ENCODE measurements at regions not wholly inside any gene's neighbourhood (a gene's known extent, or its start where the extent isn't known, plus 50 kb on each side); places are given as distances from the start of the nearest gene placed in this dataset.

DNA sequence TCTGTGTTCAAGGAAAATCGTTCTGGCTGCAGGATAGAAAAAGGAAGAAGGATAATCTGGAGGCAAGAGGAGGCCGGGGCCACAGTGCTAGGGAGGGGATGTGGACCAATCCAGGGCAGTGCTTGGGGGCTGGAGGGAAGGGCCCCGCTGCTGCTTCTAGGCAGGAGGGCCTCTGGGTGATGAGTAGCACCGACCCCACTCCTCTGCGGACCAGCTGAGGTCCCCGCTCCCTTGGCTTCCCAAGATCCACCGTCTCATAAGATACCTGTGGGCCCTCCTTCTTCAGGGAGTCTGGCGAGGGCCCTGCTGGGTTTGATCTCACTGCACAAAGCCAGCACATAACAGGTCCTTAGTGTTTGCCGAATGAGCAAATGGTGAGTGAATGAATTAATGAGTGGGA lies 93.5 kb upstream of the MVB12B start:
- Histone ChIP-seq H2AFZ (no peak overlapping the region), H3K4me2 (no peak overlapping the region), H3K27ac (no peak overlapping the region), H3K79me2 (ENCODE audit: low read depth) (no peaks in the 10 kb centered on the region), H3F3A (ENCODE audit: insufficient read depth, low read depth) (no peaks in the 10 kb centered on the region), H3K4me1 (replicated peaks; ENCODE audit: insufficient read depth) (no peaks in the 10 kb centered on the region), H3K4me3 (no peak overlapping the region), H3K27me3 (ENCODE audit: insufficient read depth, low read depth) (peaks cover 65% of the 10 kb centered on the region), H4K20me1 (ENCODE audit: insufficient read depth) (no peaks in the 10 kb centered on the region), H3K9me2 (ENCODE audit: insufficient read depth) (no peaks in the 10 kb centered on the region), H3K36me3 (ENCODE audit: low read depth) (no peaks in the 10 kb centered on the region), H3K9me3 (ENCODE audit: insufficient read depth, low read depth) (no peaks in the 10 kb centered on the region)
- intact Hi-C loops (cut with micrococcal nuclease; ENCODE audit: unreplicated experiment): no loop called here
- BruUV-seq (replicated peaks): no TSS peak
- POLR2A ChIA-PET (ENCODE audit: unreplicated experiment): no interaction called here
- TF ChIP-seq EZH2 (IDR thresholded peaks at IDR 0.05; ENCODE audit: low read depth): no peak
- TF ChIP-seq, protein P1, sequence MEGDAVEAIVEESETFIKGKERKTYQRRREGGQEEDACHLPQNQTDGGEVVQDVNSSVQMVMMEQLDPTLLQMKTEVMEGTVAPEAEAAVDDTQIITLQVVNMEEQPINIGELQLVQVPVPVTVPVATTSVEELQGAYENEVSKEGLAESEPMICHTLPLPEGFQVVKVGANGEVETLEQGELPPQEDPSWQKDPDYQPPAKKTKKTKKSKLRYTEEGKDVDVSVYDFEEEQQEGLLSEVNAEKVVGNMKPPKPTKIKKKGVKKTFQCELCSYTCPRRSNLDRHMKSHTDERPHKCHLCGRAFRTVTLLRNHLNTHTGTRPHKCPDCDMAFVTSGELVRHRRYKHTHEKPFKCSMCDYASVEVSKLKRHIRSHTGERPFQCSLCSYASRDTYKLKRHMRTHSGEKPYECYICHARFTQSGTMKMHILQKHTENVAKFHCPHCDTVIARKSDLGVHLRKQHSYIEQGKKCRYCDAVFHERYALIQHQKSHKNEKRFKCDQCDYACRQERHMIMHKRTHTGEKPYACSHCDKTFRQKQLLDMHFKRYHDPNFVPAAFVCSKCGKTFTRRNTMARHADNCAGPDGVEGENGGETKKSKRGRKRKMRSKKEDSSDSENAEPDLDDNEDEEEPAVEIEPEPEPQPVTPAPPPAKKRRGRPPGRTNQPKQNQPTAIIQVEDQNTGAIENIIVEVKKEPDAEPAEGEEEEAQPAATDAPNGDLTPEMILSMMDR (conservative IDR thresholded peaks at IDR 0.05): no peak
- DNase-seq: no peak
- CTCF ChIA-PET: no interaction called here

DNA sequence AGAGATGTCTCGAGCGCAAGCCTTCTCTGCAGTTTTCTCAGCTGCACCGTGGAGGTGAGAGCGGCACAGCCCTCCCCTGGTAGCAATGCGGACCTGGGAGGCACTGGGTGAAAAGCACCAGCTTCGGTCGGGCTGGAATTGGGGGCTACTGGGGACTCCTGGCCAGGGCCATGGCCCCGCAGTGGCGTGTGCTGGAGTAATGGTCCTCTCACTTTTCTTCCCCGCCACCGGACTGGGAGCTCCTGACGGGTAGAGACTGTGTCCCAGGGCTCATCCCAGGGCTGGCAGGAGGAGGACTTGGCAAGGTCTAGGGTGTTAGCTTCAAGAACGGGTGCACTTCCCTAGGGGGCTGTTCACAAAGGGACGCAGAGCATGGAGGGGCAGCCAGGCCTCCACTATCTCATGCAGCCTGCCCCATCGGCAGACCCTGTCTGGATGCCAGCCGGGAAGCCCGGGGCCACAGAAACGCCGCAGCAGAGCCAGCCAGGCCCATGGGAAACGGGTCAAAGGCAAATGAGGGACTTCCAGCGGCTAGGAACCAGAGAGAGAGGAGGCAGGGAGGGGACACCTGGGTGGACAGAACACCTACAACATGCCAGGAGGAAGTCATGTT lies 92.6 kb upstream of the MVB12B start:
- no peaks in the 10 kb centered on the region for H3K9me2 ChIP-seq (ENCODE audit: insufficient read depth)
- no peaks in the 10 kb centered on the region for H3K36me3 ChIP-seq (ENCODE audit: low read depth)
- H3K4me2 ChIP-seq: no peak overlapping the region
- H3K79me2 ChIP-seq (ENCODE audit: low read depth): no peaks in the 10 kb centered on the region
- POLR2A ChIA-PET (ENCODE audit: unreplicated experiment): no interaction called here
- H4K20me1 ChIP-seq (ENCODE audit: insufficient read depth): no peaks in the 10 kb centered on the region
- no peak for TF ChIP-seq EZH2 (IDR thresholded peaks at IDR 0.05; ENCODE audit: low read depth)
- TF ChIP-seq, protein P1 (conservative IDR thresholded peaks at IDR 0.05): no peak
- no peak overlapping the region for H3K27ac ChIP-seq
- H3K9me3 ChIP-seq (ENCODE audit: insufficient read depth, low read depth): no peaks in the 10 kb centered on the region
- H2AFZ ChIP-seq: no peak overlapping the region
- BruUV-seq (replicated peaks): no TSS peak
- intact Hi-C loops (cut with micrococcal nuclease; ENCODE audit: unreplicated experiment): no loop called here
- peaks cover 68% of the 10 kb centered on the region for H3K27me3 ChIP-seq (ENCODE audit: insufficient read depth, low read depth)
- no peaks in the 10 kb centered on the region for H3K4me1 ChIP-seq (replicated peaks; ENCODE audit: insufficient read depth)
- H3F3A ChIP-seq (ENCODE audit: insufficient read depth, low read depth): no peaks in the 10 kb centered on the region
- CTCF ChIA-PET: no interaction called here
- no peak overlapping the region for H3K4me3 ChIP-seq
- DNase-seq: no peak

DNA sequence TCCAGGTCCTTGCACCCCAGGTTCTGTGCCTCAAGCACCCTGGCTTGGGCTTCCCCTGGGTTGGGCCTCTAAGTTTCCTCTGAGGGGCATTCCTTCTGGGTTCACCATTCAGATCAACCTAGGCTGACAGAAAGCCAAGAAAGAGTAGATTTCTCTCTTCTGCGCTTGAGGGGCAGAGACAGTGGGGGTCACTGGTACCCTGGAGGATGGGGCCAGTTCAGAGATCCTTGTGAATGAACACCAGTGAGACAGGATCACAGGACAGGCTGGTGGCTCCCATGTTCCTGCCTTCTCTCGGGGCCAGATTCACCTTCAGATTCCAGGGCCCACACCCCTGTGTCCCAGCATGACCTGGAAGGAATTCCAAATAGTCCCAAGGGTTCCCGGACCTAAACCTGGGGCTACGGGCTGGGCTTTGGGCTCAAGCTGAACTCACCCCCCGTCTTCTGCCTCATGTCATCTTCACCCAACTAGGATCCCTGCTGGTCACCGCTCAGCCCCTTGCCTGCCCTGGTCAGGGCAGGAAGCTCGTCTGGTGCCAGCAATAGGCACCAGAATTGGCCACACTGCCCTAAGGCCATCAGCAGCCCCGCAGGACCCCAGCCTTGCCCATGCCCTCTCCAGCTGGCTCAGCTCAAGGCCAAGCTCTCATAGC lies 91.8 kb upstream of the MVB12B start:
- ChIA-PET CTCF (no interaction called here), POLR2A (ENCODE audit: unreplicated experiment) (interaction anchor here (0.6 kb wide), 1 partner anchor 29 kb away, joined by 5 read pairs; no protein-coding TSS in a partner anchor)
- no peaks in the 10 kb centered on the region for H3K36me3 ChIP-seq (ENCODE audit: low read depth)
- no peaks in the 10 kb centered on the region for H3K9me2 ChIP-seq (ENCODE audit: insufficient read depth)
- H3K79me2 ChIP-seq (ENCODE audit: low read depth): no peaks in the 10 kb centered on the region
- DNase-seq: no peak
- TF ChIP-seq, protein P1 (conservative IDR thresholded peaks at IDR 0.05): no peak
- TF ChIP-seq EZH2 (IDR thresholded peaks at IDR 0.05; ENCODE audit: low read depth): no peak
- no peaks in the 10 kb centered on the region for H4K20me1 ChIP-seq (ENCODE audit: insufficient read depth)
- no peak overlapping the region for H2AFZ ChIP-seq
- H3K27me3 ChIP-seq (ENCODE audit: insufficient read depth, low read depth): peaks cover 68% of the 10 kb centered on the region
- intact Hi-C loops (cut with micrococcal nuclease; ENCODE audit: unreplicated experiment): no loop called here
- no TSS peak for BruUV-seq (replicated peaks)
- H3K27ac ChIP-seq: no peak overlapping the region
- H3K4me3 ChIP-seq: no peak overlapping the region
- no peak overlapping the region for H3K4me2 ChIP-seq
- no peaks in the 10 kb centered on the region for H3K4me1 ChIP-seq (replicated peaks; ENCODE audit: insufficient read depth)
- no peaks in the 10 kb centered on the region for H3K9me3 ChIP-seq (ENCODE audit: insufficient read depth, low read depth)
- no peaks in the 10 kb centered on the region for H3F3A ChIP-seq (ENCODE audit: insufficient read depth, low read depth)
